ENCODE measurements at regions not wholly inside any gene's neighbourhood (a gene's known extent, or its start where the extent isn't known, plus 50 kb on each side); places are given as distances from the start of the nearest gene placed in this dataset.

DNA sequence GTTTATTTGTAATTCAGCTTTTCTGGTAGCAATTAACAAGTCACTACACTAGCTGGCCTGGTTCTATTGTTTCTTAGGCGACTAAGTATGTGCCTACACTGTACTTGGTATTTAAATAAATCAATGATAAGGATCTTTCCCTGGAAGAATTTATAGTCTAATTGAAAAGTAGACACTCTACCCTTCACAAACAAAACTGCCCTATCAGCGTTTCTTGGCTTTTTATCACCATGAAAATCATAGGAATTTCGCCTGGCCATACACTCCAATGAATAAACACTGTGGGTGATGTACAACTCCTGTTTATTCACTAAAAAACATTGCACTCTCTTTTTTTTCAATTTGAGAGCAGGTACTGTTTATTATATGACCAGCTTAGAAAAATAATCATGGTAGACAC, 702.9 kb upstream of the ADGRL2 start:
- H3K9me3 Mint-ChIP-seq = peaks cover 11 to 13% of the 10 kb centered on the region in 2 donors
- no peak overlapping the region for H3K27ac Mint-ChIP-seq
- no peaks in the 10 kb centered on the region for H3K4me1 Mint-ChIP-seq (ENCODE audit: low read depth)
- no peak for DNase-seq
- no peaks in the 10 kb centered on the region for H3K27me3 Mint-ChIP-seq (ENCODE audit: low read depth)
- ATAC-seq (replicated peaks in 1 of 2) = no peak
- H3K4me3 Mint-ChIP-seq = no peak overlapping the region
- H3K36me3 Mint-ChIP-seq (ENCODE audit: insufficient read depth in 2 of 2) = no peaks in the 10 kb centered on the region

DNA sequence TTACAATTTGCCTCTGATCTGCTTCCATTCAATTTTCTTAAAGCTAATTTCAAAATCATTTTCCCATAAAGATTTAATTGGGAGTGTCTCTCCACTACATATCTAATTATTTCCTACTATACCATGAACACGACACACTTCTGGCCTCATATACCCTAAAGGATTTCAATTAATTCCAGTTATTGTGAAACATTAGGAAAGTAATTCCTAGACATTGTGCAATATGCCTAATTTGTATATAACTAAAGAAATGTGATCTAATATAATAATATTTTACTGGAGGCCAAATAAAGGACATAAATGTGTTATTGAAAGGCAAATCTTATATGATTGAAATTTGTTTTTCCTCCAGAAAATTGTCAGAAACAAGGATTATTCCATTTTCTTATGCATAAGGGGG, 727.2 kb upstream of the ADGRL2 start:
- H3K4me1 Mint-ChIP-seq (ENCODE audit: low read depth) = no peaks in the 10 kb centered on the region
- H3K4me3 Mint-ChIP-seq = no peak overlapping the region
- no peak overlapping the region for H3K27ac Mint-ChIP-seq
- H3K36me3 Mint-ChIP-seq (ENCODE audit: insufficient read depth in 2 of 2) = no peaks in the 10 kb centered on the region
- peaks cover 4 to 11% of the 10 kb centered on the region in 2 donors for H3K9me3 Mint-ChIP-seq
- no peak for DNase-seq
- ATAC-seq (replicated peaks in 1 of 2) = no peak
- H3K27me3 Mint-ChIP-seq (ENCODE audit: low read depth) = no peaks in the 10 kb centered on the region

DNA sequence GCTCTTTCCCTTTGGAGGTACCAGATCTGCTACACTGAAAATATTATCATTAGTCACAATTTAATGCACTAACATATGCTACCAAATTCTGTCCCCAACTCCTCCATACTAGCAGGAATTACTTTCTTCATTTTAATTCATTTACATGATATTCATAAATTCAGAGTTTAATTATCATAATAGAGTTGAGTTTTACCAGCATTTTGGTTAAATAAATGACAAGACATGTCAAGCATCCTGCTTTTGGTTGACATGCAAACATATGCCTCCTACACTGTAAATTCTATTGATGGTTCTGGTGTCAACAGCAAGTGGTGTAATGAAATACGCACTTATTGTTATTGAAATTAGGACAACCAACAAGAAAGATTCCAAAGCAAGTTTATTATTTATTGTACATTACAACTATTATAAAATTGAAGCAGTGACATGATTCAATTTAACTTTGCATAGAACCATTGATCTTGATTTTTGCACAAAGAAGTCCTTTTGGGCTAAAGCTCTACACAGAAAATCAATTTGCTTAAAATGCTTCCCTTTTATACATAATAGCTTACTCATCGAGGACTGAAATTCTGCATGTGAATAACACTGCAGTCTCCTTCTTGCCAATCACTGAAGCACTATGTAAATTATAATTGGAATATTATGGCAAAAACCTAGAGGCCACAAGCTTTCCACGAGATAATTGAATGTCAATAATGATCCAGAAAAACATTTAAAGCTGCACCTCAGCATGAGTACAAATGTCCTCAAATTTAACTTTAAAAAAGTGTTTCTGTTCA, 728.6 kb upstream of the ADGRL2 start:
- Mint-ChIP-seq H3K27me3 (ENCODE audit: low read depth) (no peaks in the 10 kb centered on the region), H3K4me1 (ENCODE audit: low read depth) (no peaks in the 10 kb centered on the region)

DNA sequence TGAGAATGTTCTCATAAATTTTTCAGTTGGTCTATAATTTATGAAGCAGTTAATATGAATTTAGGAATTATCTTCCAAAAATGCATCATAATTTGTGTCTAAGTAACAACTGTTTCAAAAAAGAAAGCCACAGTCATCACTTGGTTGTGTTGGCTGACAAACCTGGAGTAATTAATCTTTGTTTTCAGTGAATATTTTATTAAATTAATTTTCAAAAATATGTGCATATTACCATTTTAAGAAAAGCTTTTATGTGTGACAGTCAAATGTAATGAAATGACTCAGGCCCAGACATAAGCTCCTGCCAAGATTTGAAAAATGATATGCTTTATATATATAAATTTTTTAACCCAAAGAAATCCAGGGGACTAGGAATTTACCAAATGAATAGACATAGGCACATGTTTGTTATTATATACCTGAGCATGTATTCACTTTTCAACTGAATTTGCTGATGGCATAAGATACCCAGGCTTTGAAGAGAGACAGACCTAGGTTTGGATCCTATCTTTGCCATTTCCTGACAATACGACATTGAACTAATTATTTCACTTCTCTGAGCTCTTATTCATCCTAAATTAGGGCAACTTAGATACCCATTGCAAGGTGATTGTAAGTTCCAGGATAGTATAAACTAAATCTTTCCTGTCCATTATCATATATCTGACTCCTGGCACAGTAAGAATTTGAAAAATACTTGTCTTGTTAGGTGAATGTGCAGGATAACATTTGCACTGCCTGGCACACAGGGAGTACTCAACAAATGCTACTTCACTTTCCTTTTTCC, 729.5 kb upstream of the ADGRL2 start:
- Mint-ChIP-seq H3K27me3 (ENCODE audit: low read depth) (no peaks in the 10 kb centered on the region), H3K27ac (no peak overlapping the region), H3K4me1 (ENCODE audit: low read depth) (no peaks in the 10 kb centered on the region), H3K4me3 (no peak overlapping the region), H3K9me3 (peaks cover 5 to 11% of the 10 kb centered on the region in 2 donors), H3K36me3 (ENCODE audit: insufficient read depth in 2 of 2) (no peaks in the 10 kb centered on the region)
- no peak for ATAC-seq (replicated peaks in 1 of 2)
- DNase-seq = no peak

More for the DNA sequence above, 728.6 kb upstream of the ADGRL2 start:
- Mint-ChIP-seq H3K9me3 (peaks cover 5 to 11% of the 10 kb centered on the region in 2 donors), H3K4me3 (no peak overlapping the region), H3K27ac (no peak overlapping the region), H3K36me3 (ENCODE audit: insufficient read depth in 2 of 2) (no peaks in the 10 kb centered on the region)
- ATAC-seq (replicated peaks in 1 of 2) (no peak), DNase-seq (no peak)

DNA sequence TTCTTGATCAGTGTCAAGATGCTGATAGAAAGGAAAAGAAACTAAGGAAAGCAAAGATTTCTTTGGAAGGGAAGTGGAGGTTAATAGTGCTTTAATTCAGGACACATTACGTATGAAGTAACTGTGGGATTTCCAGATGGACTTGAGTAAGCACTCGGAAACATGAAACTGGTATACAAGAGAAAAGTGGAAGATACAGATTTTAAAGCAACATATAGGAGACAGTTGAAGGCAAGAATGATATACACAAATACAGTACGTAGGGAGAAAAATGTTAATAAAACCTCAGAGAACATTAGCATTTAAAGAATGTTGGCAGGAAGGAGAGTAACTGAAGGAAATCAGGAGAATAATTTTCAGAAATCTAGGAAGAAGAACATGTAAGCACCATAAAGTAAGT, 730.9 kb upstream of the ADGRL2 start:
- ATAC-seq (replicated peaks in 1 of 2) (no peak), DNase-seq (no peak)
- peaks cover 1 to 8% of the 10 kb centered on the region in 2 donors for H3K9me3 Mint-ChIP-seq
- no peaks in the 10 kb centered on the region for H3K4me1 Mint-ChIP-seq (ENCODE audit: low read depth)
- H3K4me3 Mint-ChIP-seq = no peak overlapping the region
- no peak overlapping the region for H3K27ac Mint-ChIP-seq
- H3K27me3 Mint-ChIP-seq (ENCODE audit: low read depth) = no peaks in the 10 kb centered on the region
- no peaks in the 10 kb centered on the region for H3K36me3 Mint-ChIP-seq (ENCODE audit: insufficient read depth in 2 of 2)

DNA sequence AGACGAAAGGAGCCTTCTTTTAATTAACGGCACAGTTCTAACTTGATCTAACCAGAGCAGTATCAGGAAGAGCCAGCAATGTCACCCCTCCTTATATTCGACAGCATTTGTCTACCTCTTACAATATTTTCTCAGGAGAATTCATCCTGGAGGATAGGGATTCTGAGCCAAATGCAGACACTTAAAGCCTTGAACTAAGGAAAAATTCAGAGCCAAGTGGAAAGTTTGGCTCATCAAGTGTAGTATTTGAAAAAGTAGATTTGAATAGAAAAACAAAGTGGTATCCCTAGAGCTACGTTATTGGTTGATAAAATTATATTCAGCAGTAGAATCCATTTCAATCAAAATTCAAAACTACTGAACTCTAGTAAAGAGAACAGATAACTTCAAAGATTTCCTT, 732.0 kb upstream of the ADGRL2 start:
- Mint-ChIP-seq H3K4me3 (no peak overlapping the region), H3K27ac (no peak overlapping the region), H3K4me1 (ENCODE audit: low read depth) (no peaks in the 10 kb centered on the region), H3K27me3 (ENCODE audit: low read depth) (no peaks in the 10 kb centered on the region), H3K36me3 (ENCODE audit: insufficient read depth in 2 of 2) (no peaks in the 10 kb centered on the region), H3K9me3 (peaks cover 1 to 8% of the 10 kb centered on the region in 2 donors)
- ATAC-seq (replicated peaks in 1 of 2) = no peak
- no peak for DNase-seq

DNA sequence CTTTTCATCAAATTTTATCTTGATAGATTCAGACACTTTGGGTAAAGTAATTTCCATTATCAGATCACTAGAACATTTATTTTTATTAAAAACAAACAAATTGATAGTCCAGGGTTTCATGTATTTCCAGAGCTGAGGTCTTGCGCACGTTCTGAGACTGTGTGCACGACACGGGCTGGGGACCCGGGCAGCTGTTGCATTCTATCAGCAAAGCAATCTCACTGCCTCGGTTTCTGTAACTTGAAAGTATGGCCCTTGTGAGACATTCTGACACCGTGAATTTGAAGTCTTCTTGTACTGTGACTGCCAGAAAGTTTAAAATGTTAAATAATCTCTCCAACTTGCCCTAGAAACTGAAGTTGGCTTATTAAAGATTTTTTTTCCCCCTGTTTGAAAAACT, 746.9 kb upstream of the ADGRL2 start:
- no peaks in the 10 kb centered on the region for H3K36me3 Mint-ChIP-seq (ENCODE audit: insufficient read depth in 2 of 2)
- ATAC-seq (replicated peaks in 1 of 2) = no peak
- no peak overlapping the region for H3K4me3 Mint-ChIP-seq
- H3K27me3 Mint-ChIP-seq (ENCODE audit: low read depth) = no peaks in the 10 kb centered on the region
- peaks cover 2 to 4% of the 10 kb centered on the region in 2 donors for H3K9me3 Mint-ChIP-seq
- no peak for DNase-seq
- H3K27ac Mint-ChIP-seq = no peak overlapping the region
- no peaks in the 10 kb centered on the region for H3K4me1 Mint-ChIP-seq (ENCODE audit: low read depth)

DNA sequence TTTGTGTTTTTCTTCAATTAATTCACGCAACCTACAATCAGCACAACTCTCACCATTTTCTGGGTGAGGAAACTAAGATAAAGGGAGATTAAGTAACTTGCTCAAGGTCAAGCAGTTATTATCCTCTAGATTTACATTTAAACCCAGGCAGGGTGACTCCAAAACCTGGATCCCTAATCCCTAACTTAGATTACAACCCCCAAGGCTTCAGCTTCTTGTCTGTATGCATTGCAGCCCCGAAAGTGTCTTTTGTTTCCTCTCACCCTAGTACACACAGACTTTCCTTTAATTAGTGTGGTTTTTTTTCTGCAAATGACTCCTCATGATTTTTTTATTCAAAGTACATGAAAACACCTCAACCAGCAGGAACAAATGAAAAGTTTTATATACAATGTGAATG, 748.6 kb upstream of the ADGRL2 start:
- no peak for ATAC-seq (replicated peaks in 1 of 2)
- Mint-ChIP-seq H3K27me3 (ENCODE audit: low read depth) (no peaks in the 10 kb centered on the region), H3K27ac (no peak overlapping the region), H3K4me3 (no peak overlapping the region), H3K9me3 (peaks cover 2 to 4% of the 10 kb centered on the region in 2 donors), H3K4me1 (ENCODE audit: low read depth) (no peaks in the 10 kb centered on the region), H3K36me3 (ENCODE audit: insufficient read depth in 2 of 2) (no peaks in the 10 kb centered on the region)
- DNase-seq = no peak

DNA sequence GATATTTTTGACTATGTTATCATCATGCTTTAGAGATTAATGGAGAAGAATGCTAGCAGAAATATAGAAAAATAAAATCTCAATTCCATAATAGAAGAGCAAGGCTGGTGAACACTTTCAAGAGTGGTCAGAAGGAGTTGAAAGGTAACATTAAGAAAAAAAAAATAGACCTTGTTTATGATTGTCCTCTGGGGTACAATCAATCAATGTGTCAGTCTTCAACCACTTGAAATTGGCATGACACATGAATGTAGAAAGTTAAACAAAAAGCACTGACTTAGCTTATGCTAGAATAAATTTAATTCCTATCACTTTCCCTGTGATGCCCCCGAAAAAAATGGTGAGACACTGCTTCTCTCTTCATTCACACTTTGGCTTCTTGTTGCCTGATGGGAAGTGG, 750.3 kb upstream of the ADGRL2 start:
- Mint-ChIP-seq H3K27ac (no peak overlapping the region), H3K36me3 (ENCODE audit: insufficient read depth in 2 of 2) (no peaks in the 10 kb centered on the region), H3K4me1 (ENCODE audit: low read depth) (no peaks in the 10 kb centered on the region), H3K27me3 (ENCODE audit: low read depth) (no peaks in the 10 kb centered on the region), H3K9me3 (peaks cover 2% of the 10 kb centered on the region in 2 donors), H3K4me3 (no peak overlapping the region)
- ATAC-seq (replicated peaks in 1 of 2) (no peak), DNase-seq (no peak)

DNA sequence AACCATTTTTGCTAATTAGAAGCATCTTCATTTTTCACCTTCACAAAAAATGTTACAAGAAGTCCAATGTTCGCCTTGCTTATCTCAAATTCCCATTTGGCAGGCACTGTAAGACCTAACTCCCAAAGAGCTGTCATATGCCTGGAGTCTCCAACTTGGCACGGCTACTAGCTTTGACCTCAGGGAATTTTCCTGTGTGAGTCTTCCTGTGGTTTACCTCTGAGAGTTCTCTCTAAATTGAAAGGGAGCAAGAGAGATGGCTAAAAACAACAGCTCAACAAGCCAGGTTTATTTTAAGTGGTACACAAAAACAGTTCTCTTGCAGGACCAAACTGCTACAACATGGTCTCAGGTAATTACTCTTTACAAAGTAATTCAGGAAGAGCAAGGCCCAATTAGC, 756.0 kb upstream of the ADGRL2 start:
- H3K27me3 Mint-ChIP-seq (ENCODE audit: low read depth) = no peaks in the 10 kb centered on the region
- peaks cover 0 to 2% of the 10 kb centered on the region in 2 donors for H3K36me3 Mint-ChIP-seq (ENCODE audit: insufficient read depth in 2 of 2)
- no peak overlapping the region for H3K4me3 Mint-ChIP-seq
- H3K4me1 Mint-ChIP-seq (ENCODE audit: low read depth) = no peaks in the 10 kb centered on the region
- H3K9me3 Mint-ChIP-seq = peaks cover 0 to 7% of the 10 kb centered on the region in 2 donors
- H3K27ac Mint-ChIP-seq = no peak overlapping the region
- no peak for DNase-seq
- no peak for ATAC-seq (replicated peaks in 1 of 2)

DNA sequence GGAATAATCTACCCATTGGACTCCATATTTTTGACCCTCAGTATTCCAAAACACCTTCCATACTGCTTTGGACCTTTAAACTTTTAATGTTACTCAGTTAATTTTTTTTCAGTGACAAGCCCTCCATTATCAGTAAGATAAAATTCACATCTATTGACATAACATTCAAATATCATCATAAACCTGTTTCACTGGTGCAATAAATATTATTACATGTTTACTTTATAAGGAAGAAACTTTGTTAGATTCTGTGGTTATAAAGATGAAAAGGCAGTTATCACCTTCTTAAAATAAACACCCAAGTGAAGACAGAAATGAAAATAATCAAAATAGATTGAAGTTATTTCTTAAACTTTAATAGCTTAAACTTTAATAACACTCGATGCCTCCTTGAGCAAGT, 758.5 kb upstream of the ADGRL2 start:
- H3K27ac Mint-ChIP-seq = no peak overlapping the region
- no peak overlapping the region for H3K4me3 Mint-ChIP-seq
- DNase-seq (no peak), ATAC-seq (replicated peaks in 1 of 2) (no peak)
- H3K27me3 Mint-ChIP-seq (ENCODE audit: low read depth) = no peaks in the 10 kb centered on the region
- peaks cover 5 to 9% of the 10 kb centered on the region in 2 donors for H3K9me3 Mint-ChIP-seq
- peaks cover 0 to 2% of the 10 kb centered on the region in 2 donors for H3K36me3 Mint-ChIP-seq (ENCODE audit: insufficient read depth in 2 of 2)
- no peaks in the 10 kb centered on the region for H3K4me1 Mint-ChIP-seq (ENCODE audit: low read depth)

DNA sequence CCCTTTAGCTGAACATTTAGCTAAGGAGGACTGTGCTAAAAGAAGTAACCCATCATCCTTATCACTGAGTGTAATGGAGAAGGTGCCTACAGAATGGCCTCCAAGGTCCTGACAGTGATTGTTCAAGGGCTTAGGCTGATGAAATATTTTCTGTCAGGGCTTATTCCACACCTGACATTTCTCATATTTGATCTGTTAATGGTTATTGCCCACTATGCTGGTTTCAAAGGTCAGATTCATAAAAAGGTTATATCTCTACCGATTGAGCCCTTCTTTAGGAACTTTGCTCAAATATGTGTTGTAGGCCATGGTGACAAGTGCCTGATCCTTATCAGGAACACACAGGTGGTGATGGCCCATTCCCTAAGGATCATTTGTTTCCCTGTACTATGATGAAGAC, 766.4 kb upstream of the ADGRL2 start:
- H3K9me3 Mint-ChIP-seq = peaks cover 12 to 17% of the 10 kb centered on the region in 2 donors
- DNase-seq = no peak
- H3K4me1 Mint-ChIP-seq (ENCODE audit: low read depth) = no peaks in the 10 kb centered on the region
- H3K36me3 Mint-ChIP-seq (ENCODE audit: insufficient read depth in 2 of 2) = peaks cover 0 to 2% of the 10 kb centered on the region in 2 donors
- no peak for ATAC-seq (replicated peaks in 1 of 2)
- no peaks in the 10 kb centered on the region for H3K27me3 Mint-ChIP-seq (ENCODE audit: low read depth)
- H3K27ac Mint-ChIP-seq = no peak overlapping the region
- no peak overlapping the region for H3K4me3 Mint-ChIP-seq

DNA sequence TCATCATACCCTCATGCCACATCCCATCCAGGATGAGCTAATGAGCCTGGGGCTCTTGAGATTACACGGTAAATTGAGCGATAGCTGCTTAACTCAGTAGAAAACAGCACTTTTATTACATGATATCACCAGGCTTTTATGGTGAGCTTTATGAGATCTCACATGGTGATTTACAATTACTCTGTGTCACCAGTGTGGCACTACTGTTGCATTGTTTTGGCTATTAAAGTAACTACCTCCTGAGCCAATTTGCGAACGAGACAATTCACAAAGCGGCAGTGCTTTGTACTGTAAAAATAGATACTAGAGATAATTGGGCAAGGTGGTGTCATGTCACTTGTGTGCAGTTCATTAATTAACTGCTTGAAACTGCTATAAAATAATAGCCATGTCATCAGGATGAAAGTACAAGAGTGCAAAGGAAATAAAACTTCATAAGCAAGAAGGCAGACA, 767.7 kb upstream of the ADGRL2 start:
- Mint-ChIP-seq H3K27ac (no peak overlapping the region), H3K4me1 (ENCODE audit: low read depth) (no peaks in the 10 kb centered on the region), H3K27me3 (ENCODE audit: low read depth) (no peaks in the 10 kb centered on the region), H3K9me3 (peaks cover 9 to 17% of the 10 kb centered on the region in 2 donors), H3K4me3 (no peak overlapping the region), H3K36me3 (ENCODE audit: insufficient read depth in 2 of 2) (peaks cover 0 to 2% of the 10 kb centered on the region in 2 donors)
- DNase-seq = no peak
- ATAC-seq (replicated peaks in 1 of 2) = no peak

Data from activated T-cell treated with anti-CD3 and anti-CD28 coated beads, Interleukin-2, amount 50 U/mL, for 72 hours (primary cell).